Superior temporal gyrus (tissue), 1 donor: ENCODE measurements at regions not wholly inside any gene's neighbourhood (a gene's known extent, or its start where the extent isn't known, plus 50 kb on each side); places are given as distances from the start of the nearest gene placed in this dataset.

Source experiments
- DNase-seq: peaks from one replicate; pipeline ENCODE4 v3.0.0-alpha.2; 2016; ENCODE audit errors: extremely low spot score

- no peak for DNase-seq
Observed at GRCh38 chr10:44030738-44031137, 354.2 kb downstream of the CXCL12 start.

- no peak for DNase-seq
Observed at GRCh38 chr10:44030132-44030531, 354.8 kb downstream of the CXCL12 start.

- no peak for DNase-seq
Observed at GRCh38 chr10:44028384-44029137, 356.3 kb downstream of the CXCL12 start.

GRCh38 chr10:44024356-44025116, 360.4 kb downstream of the CXCL12 start:
- DNase-seq = no peak

GRCh38 chr10:44023517-44023916, 361.4 kb downstream of the CXCL12 start:
- DNase-seq = no peak

GRCh38 chr10:44022203-44022602, 362.7 kb downstream of the CXCL12 start:
- DNase-seq = no peak

GRCh38 chr10:44020322-44021111, 364.4 kb downstream of the CXCL12 start:
- no peak for DNase-seq

GRCh38 chr10:44017483-44018145, 367.3 kb downstream of the CXCL12 start:
- no peak for DNase-seq

- DNase-seq = no peak
Observed at GRCh38 chr10:44016589-44017482, 368.1 kb downstream of the CXCL12 start.

- DNase-seq = no peak
Observed at GRCh38 chr10:44015702-44016500, 367.2 kb upstream of the ZNF32 start.

GRCh38 chr10:44014644-44015250, 366.1 kb upstream of the ZNF32 start:
- DNase-seq = no peak

- no peak for DNase-seq
Observed at GRCh38 chr10:44013981-44014380, 365.3 kb upstream of the ZNF32 start.

GRCh38 chr10:44012921-44013320, 364.2 kb upstream of the ZNF32 start:
- no peak for DNase-seq

- DNase-seq = no peak
Observed at GRCh38 chr10:44011603-44011981, 362.9 kb upstream of the ZNF32 start.

- no peak for DNase-seq
Observed at GRCh38 chr10:44010873-44011602, 362.4 kb upstream of the ZNF32 start.

- no peak for DNase-seq
Observed at GRCh38 chr10:44009891-44010632, 361.4 kb upstream of the ZNF32 start.

- DNase-seq = no peak
Observed at GRCh38 chr10:44008917-44009709, 360.4 kb upstream of the ZNF32 start.
